Upper lobe of right lung (tissue), 1 donor: ENCODE measurements at regions not wholly inside any gene's neighbourhood (a gene's known extent, or its start where the extent isn't known, plus 50 kb on each side); places are given as distances from the start of the nearest gene placed in this dataset.

Experiments used
- ATAC-seq: fragments of 200-7000 bp; cut with Tn5 transposase; one replicate; pipeline ENCODE4 v1.9.1; 2020; ENCODE audit warnings: mild to moderate bottlenecking, moderate library complexity
- DNase-seq: peaks from one replicate; pipeline ENCODE4 v3.0.0-alpha.2; 2020
- H3K27ac ChIP-seq: fragments of 200-600 bp; one replicate; pipeline ENCODE4 v1.8.0; 2022
- H3K27me3 ChIP-seq: fragments of 200-600 bp; one replicate; pipeline ENCODE4 v1.8.0; 2022; ENCODE audit warnings: mild to moderate bottlenecking
- H3K36me3 ChIP-seq: fragments of 200-600 bp; one replicate; pipeline ENCODE4 v1.8.0; 2022
- H3K4me1 ChIP-seq: fragments of 200-600 bp; one replicate; pipeline ENCODE4 v1.8.0; 2022
- H3K4me3 ChIP-seq: fragments of 200-600 bp; one replicate; pipeline ENCODE4 v1.8.0; 2022; ENCODE audit warnings: mild to moderate bottlenecking
- H3K9me3 ChIP-seq: fragments of 200-600 bp; one replicate; pipeline ENCODE4 v1.8.0; 2022
- CTCF ChIP-seq: fragments of 200-600 bp; IDR thresholded peaks from one replicate; pipeline ENCODE4 v1.8.0; 2022; ENCODE audit warnings: antibody characterized with exemption
- intact Hi-C: fragments of 100-400 bp; cut with DNase I; formaldehyde crosslinking; loops from one replicate; pipeline ENCODE4 v1.11.0; 2022
- donor health status: DM: no; HTN: yes; CAD: no; lungs with severe emphysema.

GRCh38 chr5:31098811-31099210 is 94.7 kb upstream of the CDH6 start:
- Histone ChIP-seq H3K27ac (no peak overlapping the region), H3K36me3 (no peaks in the 10 kb centered on the region), H3K9me3 (no peaks in the 10 kb centered on the region), H3K4me3 (no peak overlapping the region), H3K4me1 (no peaks in the 10 kb centered on the region), H3K27me3 (no peaks in the 10 kb centered on the region)
- no peak for TF ChIP-seq CTCF
- ATAC-seq (no peak), DNase-seq (no peak)
- intact Hi-C loops, result no loop called here

- ATAC-seq (no peak), DNase-seq (no peak)
- no peaks in the 10 kb centered on the region for H3K9me3 ChIP-seq
- H3K36me3 ChIP-seq, result no peaks in the 10 kb centered on the region
- no peaks in the 10 kb centered on the region for H3K4me1 ChIP-seq
- intact Hi-C loops, result no loop called here
- H3K27ac ChIP-seq, result no peak overlapping the region
- no peak overlapping the region for H3K4me3 ChIP-seq
- H3K27me3 ChIP-seq, result no peaks in the 10 kb centered on the region
- no peak for TF ChIP-seq CTCF
These were observed 95.6 kb upstream of the CDH6 start for GRCh38 chr5:31097851-31098250.

GRCh38 chr5:31096238-31096865 is 97.1 kb upstream of the CDH6 start:
- DNase-seq (no peak), ATAC-seq (no peak)
- intact Hi-C loops, result no loop called here

GRCh38 chr5:31095796-31096195 is 97.7 kb upstream of the CDH6 start:
- Histone ChIP-seq H3K27ac (no peak overlapping the region), H3K9me3 (no peaks in the 10 kb centered on the region), H3K4me1 (no peaks in the 10 kb centered on the region), H3K27me3 (no peaks in the 10 kb centered on the region), H3K36me3 (no peaks in the 10 kb centered on the region), H3K4me3 (no peak overlapping the region)
- TF ChIP-seq CTCF, result no peak
- DNase-seq (no peak), ATAC-seq (no peak)
- intact Hi-C loops, result no loop called here

More at GRCh38 chr5:31096238-31096865, 97.1 kb upstream of the CDH6 start:
- H3K27ac ChIP-seq, result no peak overlapping the region
- no peaks in the 10 kb centered on the region for H3K4me1 ChIP-seq
- H3K4me3 ChIP-seq, result no peak overlapping the region
- no peak for TF ChIP-seq CTCF
- H3K27me3 ChIP-seq, result no peaks in the 10 kb centered on the region
- no peaks in the 10 kb centered on the region for H3K36me3 ChIP-seq
- no peaks in the 10 kb centered on the region for H3K9me3 ChIP-seq

GRCh38 chr5:31091501-31091900 is 102.0 kb upstream of the CDH6 start:
- Histone ChIP-seq H3K27ac (no peak overlapping the region), H3K4me1 (no peaks in the 10 kb centered on the region), H3K4me3 (no peak overlapping the region), H3K27me3 (no peaks in the 10 kb centered on the region), H3K36me3 (no peaks in the 10 kb centered on the region), H3K9me3 (no peaks in the 10 kb centered on the region)
- intact Hi-C loops, result no loop called here
- DNase-seq (no peak), ATAC-seq (no peak)
- TF ChIP-seq CTCF, result no peak

- no peak for ATAC-seq
- no peak overlapping the region for H3K4me3 ChIP-seq
- DNase-seq, result no peak
- no peak for TF ChIP-seq CTCF
- no peaks in the 10 kb centered on the region for H3K27me3 ChIP-seq
- no peak overlapping the region for H3K27ac ChIP-seq
- no peaks in the 10 kb centered on the region for H3K4me1 ChIP-seq
- no peaks in the 10 kb centered on the region for H3K9me3 ChIP-seq
- intact Hi-C loops, result no loop called here
- H3K36me3 ChIP-seq, result no peaks in the 10 kb centered on the region
These were observed 103.0 kb upstream of the CDH6 start for GRCh38 chr5:31090467-31090866.
